ENCODE measurements at regions not wholly inside any gene's neighbourhood (a gene's known extent, or its start where the extent isn't known, plus 50 kb on each side); places are given as distances from the start of the nearest gene placed in this dataset.

GRCh38 chr4:148812101-148812500 lies 369.9 kb upstream of the NR3C2 start:
- TF ChIP-seq KDM2A (CRISPR knock-in tag; IDR thresholded peaks at IDR 0.05; ENCODE audit: borderline replicate concordance, low read depth) (no peak), ZNF121 (CRISPR knock-in tag; IDR thresholded peaks at IDR 0.05) (no peak), CTCF (CRISPR knock-in tag; IDR thresholded peaks at IDR 0.05) (no peak), FOXP1 (IDR thresholded peaks at IDR 0.05) (no peak), FOXP1 (CRISPR knock-in tag; IDR thresholded peaks at IDR 0.05) (no peak), HIVEP1 (CRISPR knock-in tag; IDR thresholded peaks at IDR 0.05) (no peak), MED1 (CRISPR knock-in tag; IDR thresholded peaks at IDR 0.05) (no peak), TCF7 (IDR thresholded peaks at IDR 0.05; ENCODE audit: low read depth) (no peak), ADNP (CRISPR knock-in tag; IDR thresholded peaks at IDR 0.05) (no peak)
- TF ChIP-seq, protein P1, sequence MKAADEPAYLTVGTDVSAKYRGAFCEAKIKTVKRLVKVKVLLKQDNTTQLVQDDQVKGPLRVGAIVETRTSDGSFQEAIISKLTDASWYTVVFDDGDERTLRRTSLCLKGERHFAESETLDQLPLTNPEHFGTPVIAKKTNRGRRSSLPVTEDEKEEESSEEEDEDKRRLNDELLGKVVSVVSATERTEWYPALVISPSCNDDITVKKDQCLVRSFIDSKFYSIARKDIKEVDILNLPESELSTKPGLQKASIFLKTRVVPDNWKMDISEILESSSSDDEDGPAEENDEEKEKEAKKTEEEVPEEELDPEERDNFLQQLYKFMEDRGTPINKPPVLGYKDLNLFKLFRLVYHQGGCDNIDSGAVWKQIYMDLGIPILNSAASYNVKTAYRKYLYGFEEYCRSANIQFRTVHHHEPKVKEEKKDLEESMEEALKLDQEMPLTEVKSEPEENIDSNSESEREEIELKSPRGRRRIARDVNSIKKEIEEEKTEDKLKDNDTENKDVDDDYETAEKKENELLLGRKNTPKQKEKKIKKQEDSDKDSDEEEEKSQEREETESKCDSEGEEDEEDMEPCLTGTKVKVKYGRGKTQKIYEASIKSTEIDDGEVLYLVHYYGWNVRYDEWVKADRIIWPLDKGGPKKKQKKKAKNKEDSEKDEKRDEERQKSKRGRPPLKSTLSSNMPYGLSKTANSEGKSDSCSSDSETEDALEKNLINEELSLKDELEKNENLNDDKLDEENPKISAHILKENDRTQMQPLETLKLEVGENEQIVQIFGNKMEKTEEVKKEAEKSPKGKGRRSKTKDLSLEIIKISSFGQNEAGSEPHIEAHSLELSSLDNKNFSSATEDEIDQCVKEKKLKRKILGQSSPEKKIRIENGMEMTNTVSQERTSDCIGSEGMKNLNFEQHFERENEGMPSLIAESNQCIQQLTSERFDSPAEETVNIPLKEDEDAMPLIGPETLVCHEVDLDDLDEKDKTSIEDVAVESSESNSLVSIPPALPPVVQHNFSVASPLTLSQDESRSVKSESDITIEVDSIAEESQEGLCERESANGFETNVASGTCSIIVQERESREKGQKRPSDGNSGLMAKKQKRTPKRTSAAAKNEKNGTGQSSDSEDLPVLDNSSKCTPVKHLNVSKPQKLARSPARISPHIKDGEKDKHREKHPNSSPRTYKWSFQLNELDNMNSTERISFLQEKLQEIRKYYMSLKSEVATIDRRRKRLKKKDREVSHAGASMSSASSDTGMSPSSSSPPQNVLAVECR (CRISPR knock-in tag; IDR thresholded peaks at IDR 0.05; ENCODE audit: borderline replicate concordance), result no peak

Measured in HepG2 (cell line).